Dendritic cell treated with granulocyte-macrophage colony-stimulating factor and Interleukin-4, amounts not matched to agents 40 ng/mL and 50 ng/mL, for 4 days (primary cell): ENCODE measurements at regions not wholly inside any gene's neighbourhood (a gene's known extent, or its start where the extent isn't known, plus 50 kb on each side); places are given as distances from the start of the nearest gene placed in this dataset.

ENCODE experiments used
- H3K27ac Mint-ChIP-seq: one replicate; pipeline ENCODE4 v1.8.0; 2022; ENCODE audit warnings: mild to moderate bottlenecking, mixed read lengths
- H3K27me3 Mint-ChIP-seq: one replicate; pipeline ENCODE4 v1.8.0; 2022; ENCODE audit warnings: mild to moderate bottlenecking, mixed read lengths
- H3K36me3 Mint-ChIP-seq: one replicate; pipeline ENCODE4 v1.8.0; 2022; ENCODE audit warnings: low read depth, mixed read lengths
- H3K4me1 Mint-ChIP-seq: one replicate; pipeline ENCODE4 v1.8.0; 2022; ENCODE audit warnings: low read depth, mixed read lengths
- H3K4me3 Mint-ChIP-seq: one replicate; pipeline ENCODE4 v1.8.0; 2022; ENCODE audit warnings: mild to moderate bottlenecking, moderate library complexity, mixed read lengths
- H3K9me3 Mint-ChIP-seq: one replicate; pipeline ENCODE4 v1.8.0; 2022; ENCODE audit warnings: mixed read lengths
- intact Hi-C: fragments of 100-400 bp; cut with micrococcal nuclease; formaldehyde crosslinking; loops from one replicate; pipeline ENCODE4 v1.15.0; 2022

- intact Hi-C loops, result no loop called here
- H3K9me3 Mint-ChIP-seq, result peaks cover 14% of the 10 kb centered on the region
- H3K4me3 Mint-ChIP-seq, result no peak overlapping the region
- H3K27me3 Mint-ChIP-seq, result peaks cover 22% of the 10 kb centered on the region
- peak overlapping the region; percentile 22 for H3K27ac Mint-ChIP-seq
- H3K36me3 Mint-ChIP-seq, result peaks cover 3% of the 10 kb centered on the region
- peaks cover 76% of the 10 kb centered on the region for H3K4me1 Mint-ChIP-seq
Observed at GRCh38 chr11:15745266-15745665, 611.1 kb downstream of the SOX6 start.

GRCh38 chr11:15747671-15748070 lies 608.7 kb downstream of the SOX6 start:
- H3K27me3 Mint-ChIP-seq, result peaks cover 34% of the 10 kb centered on the region
- H3K4me1 Mint-ChIP-seq, result peaks cover 58% of the 10 kb centered on the region
- no peaks in the 10 kb centered on the region for H3K36me3 Mint-ChIP-seq
- intact Hi-C loops, result no loop called here
- no peak overlapping the region for H3K4me3 Mint-ChIP-seq
- peaks cover 10% of the 10 kb centered on the region for H3K9me3 Mint-ChIP-seq
- H3K27ac Mint-ChIP-seq, result peak overlapping the region; percentile 70

GRCh38 chr11:15748132-15748531 lies 608.2 kb downstream of the SOX6 start:
- peaks cover 34% of the 10 kb centered on the region for H3K27me3 Mint-ChIP-seq
- H3K27ac Mint-ChIP-seq, result peak overlapping the region; percentile 70
- H3K4me3 Mint-ChIP-seq, result no peak overlapping the region
- peaks cover 13% of the 10 kb centered on the region for H3K9me3 Mint-ChIP-seq
- H3K4me1 Mint-ChIP-seq, result peaks cover 56% of the 10 kb centered on the region
- H3K36me3 Mint-ChIP-seq, result no peaks in the 10 kb centered on the region
- intact Hi-C loops, result no loop called here

GRCh38 chr11:15748741-15749140 lies 607.6 kb downstream of the SOX6 start:
- intact Hi-C loops, result no loop called here
- Mint-ChIP-seq H3K27ac (peak overlapping the region; percentile 80), H3K9me3 (peaks cover 18% of the 10 kb centered on the region), H3K27me3 (peaks cover 35% of the 10 kb centered on the region), H3K36me3 (peaks cover 6% of the 10 kb centered on the region), H3K4me3 (no peak overlapping the region), H3K4me1 (peaks cover 51% of the 10 kb centered on the region)

- Mint-ChIP-seq H3K4me3 (no peak overlapping the region), H3K36me3 (peaks cover 15% of the 10 kb centered on the region), H3K27ac (no peak overlapping the region), H3K9me3 (peaks cover 25% of the 10 kb centered on the region), H3K27me3 (peaks cover 51% of the 10 kb centered on the region), H3K4me1 (peaks cover 53% of the 10 kb centered on the region)
- intact Hi-C loops, result no loop called here
Observed at GRCh38 chr11:15750535-15751308, 605.6 kb downstream of the SOX6 start.

GRCh38 chr11:15754221-15754620 lies 602.1 kb downstream of the SOX6 start:
- peaks cover 25% of the 10 kb centered on the region for H3K9me3 Mint-ChIP-seq
- H3K27me3 Mint-ChIP-seq, result peaks cover 54% of the 10 kb centered on the region
- intact Hi-C loops, result no loop called here
- H3K4me1 Mint-ChIP-seq, result peaks cover 40% of the 10 kb centered on the region
- peaks cover 15% of the 10 kb centered on the region for H3K36me3 Mint-ChIP-seq
- H3K27ac Mint-ChIP-seq, result no peak overlapping the region
- no peak overlapping the region for H3K4me3 Mint-ChIP-seq

GRCh38 chr11:15757048-15757698 lies 599.2 kb downstream of the SOX6 start:
- H3K27ac Mint-ChIP-seq, result peak overlapping the region; percentile 9
- H3K4me3 Mint-ChIP-seq, result no peak overlapping the region
- H3K36me3 Mint-ChIP-seq, result peaks cover 15% of the 10 kb centered on the region
- peaks cover 38% of the 10 kb centered on the region for H3K4me1 Mint-ChIP-seq
- intact Hi-C loops, result no loop called here
- peaks cover 38% of the 10 kb centered on the region for H3K27me3 Mint-ChIP-seq
- H3K9me3 Mint-ChIP-seq, result peaks cover 25% of the 10 kb centered on the region

- H3K4me1 Mint-ChIP-seq, result peaks cover 37% of the 10 kb centered on the region
- peaks cover 22% of the 10 kb centered on the region for H3K9me3 Mint-ChIP-seq
- H3K27ac Mint-ChIP-seq, result no peak overlapping the region
- peaks cover 34% of the 10 kb centered on the region for H3K27me3 Mint-ChIP-seq
- intact Hi-C loops, result no loop called here
- H3K4me3 Mint-ChIP-seq, result no peak overlapping the region
- peaks cover 20% of the 10 kb centered on the region for H3K36me3 Mint-ChIP-seq
Observed at GRCh38 chr11:15758857-15759465, 597.4 kb downstream of the SOX6 start.

GRCh38 chr11:15761235-15761634 lies 595.1 kb downstream of the SOX6 start:
- intact Hi-C loops, result no loop called here
- Mint-ChIP-seq H3K36me3 (peaks cover 19% of the 10 kb centered on the region), H3K9me3 (peaks cover 18% of the 10 kb centered on the region), H3K27me3 (peaks cover 13% of the 10 kb centered on the region), H3K4me3 (no peak overlapping the region), H3K4me1 (peaks cover 42% of the 10 kb centered on the region), H3K27ac (no peak overlapping the region)

GRCh38 chr11:15764326-15764725 lies 592.0 kb downstream of the SOX6 start:
- peak overlapping the region; percentile 75 for H3K27ac Mint-ChIP-seq
- intact Hi-C loops, result loop anchor here (2.0 kb wide), 1 partner anchor 52 kb away; no protein-coding TSS in a partner anchor
- peaks cover 44% of the 10 kb centered on the region for H3K4me1 Mint-ChIP-seq
- peaks cover 27% of the 10 kb centered on the region for H3K9me3 Mint-ChIP-seq
- peaks cover 12% of the 10 kb centered on the region for H3K27me3 Mint-ChIP-seq
- no peak overlapping the region for H3K4me3 Mint-ChIP-seq
- H3K36me3 Mint-ChIP-seq, result peaks cover 25% of the 10 kb centered on the region

- Mint-ChIP-seq H3K4me3 (no peak overlapping the region), H3K9me3 (peaks cover 27% of the 10 kb centered on the region), H3K36me3 (peaks cover 25% of the 10 kb centered on the region), H3K27me3 (peaks cover 14% of the 10 kb centered on the region), H3K27ac (peak overlapping the region; percentile 75), H3K4me1 (peaks cover 44% of the 10 kb centered on the region)
- intact Hi-C loops, result loop anchor here (2.0 to 5.0 kb wide), 2 partner anchors 37 to 52 kb away; no protein-coding TSS in a partner anchor
Observed at GRCh38 chr11:15764948-15765347, 591.4 kb downstream of the SOX6 start.

- peaks cover 25% of the 10 kb centered on the region for H3K36me3 Mint-ChIP-seq
- H3K9me3 Mint-ChIP-seq, result peaks cover 27% of the 10 kb centered on the region
- intact Hi-C loops, result loop anchor here (2.0 to 5.0 kb wide), 2 partner anchors 37 to 51 kb away; no protein-coding TSS in a partner anchor
- peak overlapping the region; percentile 75 for H3K27ac Mint-ChIP-seq
- H3K4me1 Mint-ChIP-seq, result peaks cover 47% of the 10 kb centered on the region
- H3K27me3 Mint-ChIP-seq, result peaks cover 14% of the 10 kb centered on the region
- H3K4me3 Mint-ChIP-seq, result no peak overlapping the region
Observed at GRCh38 chr11:15765530-15765929, 590.8 kb downstream of the SOX6 start.

- H3K4me1 Mint-ChIP-seq, result peaks cover 63% of the 10 kb centered on the region
- H3K27me3 Mint-ChIP-seq, result peaks cover 10% of the 10 kb centered on the region
- H3K9me3 Mint-ChIP-seq, result peaks cover 25% of the 10 kb centered on the region
- intact Hi-C loops, result loop anchor here (5.0 kb wide), 1 partner anchor 34 kb away; no protein-coding TSS in a partner anchor
- H3K27ac Mint-ChIP-seq, result peak overlapping the region; percentile 65
- no peak overlapping the region for H3K4me3 Mint-ChIP-seq
- peaks cover 18% of the 10 kb centered on the region for H3K36me3 Mint-ChIP-seq
Observed at GRCh38 chr11:15768321-15768720, 588.0 kb downstream of the SOX6 start.

- Mint-ChIP-seq H3K9me3 (peaks cover 16% of the 10 kb centered on the region), H3K4me3 (no peak overlapping the region), H3K27me3 (peaks cover 14% of the 10 kb centered on the region), H3K36me3 (peaks cover 12% of the 10 kb centered on the region), H3K4me1 (peaks cover 63% of the 10 kb centered on the region), H3K27ac (peak overlapping the region; percentile 65)
- intact Hi-C loops, result loop anchor here (5.0 kb wide), 1 partner anchor 33 kb away; no protein-coding TSS in a partner anchor
Observed at GRCh38 chr11:15769203-15769602, 587.1 kb downstream of the SOX6 start.
